Superior temporal gyrus (tissue), 1 donor: ENCODE measurements at regions not wholly inside any gene's neighbourhood (a gene's known extent, or its start where the extent isn't known, plus 50 kb on each side); places are given as distances from the start of the nearest gene placed in this dataset.
A peak's percentile ranks its signal among the peaks of the same experiment; 100 is the strongest.
"Not testable (repeated sequence)": the region's sequence is repeated elsewhere in the genome, so short reads cannot be mapped to it uniquely, and the experiment has no call there.

ENCODE experiments used
- DNase-seq: peaks from one replicate; pipeline ENCODE4 v3.0.0-alpha.2; 2016; ENCODE audit errors: extremely low spot score

DNA sequence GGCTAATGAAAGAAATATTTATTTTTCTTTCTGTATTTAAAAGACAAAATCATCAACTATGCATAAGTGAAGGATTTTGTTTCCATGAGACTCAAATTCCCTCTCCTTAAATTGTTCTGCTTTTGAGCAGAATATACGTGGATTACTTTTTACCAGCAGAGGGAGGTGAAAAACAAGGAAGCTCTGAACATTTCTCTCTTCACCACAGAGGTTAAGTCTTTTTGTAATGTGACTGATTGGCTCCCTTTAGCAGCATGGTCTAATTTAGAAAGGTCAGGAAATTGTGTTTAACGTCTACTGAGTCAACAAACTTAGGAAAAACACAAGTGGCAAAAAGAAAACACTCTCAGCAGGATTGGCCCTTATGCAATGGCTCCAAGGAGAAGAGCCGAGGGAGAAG, 55.1 kb upstream of the F9 start:
- DNase-seq = no peak

DNA sequence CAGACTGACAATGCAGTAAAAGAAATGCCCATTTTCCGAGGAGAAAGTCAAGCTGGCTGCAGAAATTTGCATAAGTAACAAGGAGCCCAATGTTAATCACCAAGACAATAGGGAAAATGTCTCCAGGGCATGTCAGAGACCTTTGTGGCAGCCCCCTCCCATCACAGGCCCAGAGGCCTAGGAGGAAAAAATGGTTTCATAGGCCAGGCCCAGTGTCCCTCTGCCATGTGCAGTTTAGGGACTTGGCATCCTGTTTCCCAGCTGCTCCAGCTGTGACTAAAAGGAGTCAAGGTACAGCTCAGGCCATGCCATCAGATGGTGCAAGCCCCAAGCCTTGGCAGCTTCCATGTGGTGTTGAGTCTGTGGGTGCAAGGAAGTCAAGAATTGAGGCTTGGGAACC, 68.6 kb upstream of the F9 start:
- not testable (repeated sequence) for DNase-seq

DNA sequence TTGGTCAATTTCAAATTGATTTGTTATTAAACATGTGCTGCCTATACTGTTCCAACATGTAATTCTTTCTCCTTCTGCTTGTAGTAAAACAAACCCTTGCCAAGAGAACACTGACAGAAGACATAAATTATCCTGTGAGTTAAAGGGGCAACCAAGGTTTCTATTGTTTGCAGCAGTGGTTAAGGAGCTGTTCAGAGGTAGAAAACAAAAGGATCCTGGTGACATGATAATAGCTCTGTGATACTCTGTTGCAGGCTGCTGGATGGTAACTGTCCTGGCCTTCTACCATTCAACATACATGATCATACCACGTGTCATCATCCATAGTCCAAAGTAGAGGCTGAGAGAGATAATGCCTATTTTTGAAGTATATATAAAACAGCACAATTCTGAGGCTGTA, 75.8 kb upstream of the F9 start:
- no peak for DNase-seq

DNA sequence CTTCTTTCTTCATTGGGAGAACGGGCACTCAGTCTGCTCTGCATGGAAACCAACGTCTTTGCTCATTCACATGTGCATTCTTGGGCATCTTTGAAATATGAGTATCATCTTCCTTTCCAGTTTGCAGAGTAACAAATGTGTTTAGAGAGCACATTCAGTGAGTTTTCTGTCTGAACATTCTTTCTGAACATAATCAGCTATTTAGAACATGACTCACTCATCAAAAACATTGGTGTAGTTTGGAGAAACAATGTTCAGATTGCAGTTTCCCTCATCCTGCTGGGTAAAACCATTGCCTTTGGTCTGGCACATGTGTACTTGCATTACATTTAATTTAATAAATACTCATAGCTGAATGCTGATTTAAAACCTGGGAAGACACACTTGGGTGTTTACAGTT, 81.5 kb upstream of the F9 start:
- DNase-seq = no peak

- DNase-seq = no peak
These were observed 83.7 kb upstream of the F9 start for GRCh38 chrX:139446832-139447231.

GRCh38 chrX:139429913-139430312, 100.6 kb upstream of the F9 start:
- peak; percentile 9 for DNase-seq

- no peak for DNase-seq
These were observed 107.4 kb upstream of the F9 start for GRCh38 chrX:139423186-139423585.

DNA sequence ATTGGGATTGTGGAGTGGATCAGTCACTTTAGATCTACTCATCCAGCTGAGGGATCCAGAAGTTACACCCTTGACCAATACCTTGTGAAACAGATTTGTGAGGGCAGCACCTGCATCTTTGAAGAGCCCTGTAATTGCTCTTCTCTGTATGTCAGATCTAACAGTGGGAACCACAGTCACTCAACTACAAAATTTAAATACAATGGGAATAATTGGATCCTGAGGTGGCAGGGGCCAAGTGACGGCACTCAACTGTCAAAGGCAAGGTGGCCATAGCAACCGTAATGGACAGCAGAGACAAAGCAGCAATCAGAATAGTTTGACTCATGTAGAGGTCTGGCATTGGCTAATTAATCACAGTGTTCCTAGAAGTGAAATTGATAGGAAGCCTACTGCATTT, 132.3 kb upstream of the F9 start:
- DNase-seq = not testable (repeated sequence)

- no peak for DNase-seq
These were observed 142.3 kb upstream of the F9 start for GRCh38 chrX:139388254-139388653.

DNA sequence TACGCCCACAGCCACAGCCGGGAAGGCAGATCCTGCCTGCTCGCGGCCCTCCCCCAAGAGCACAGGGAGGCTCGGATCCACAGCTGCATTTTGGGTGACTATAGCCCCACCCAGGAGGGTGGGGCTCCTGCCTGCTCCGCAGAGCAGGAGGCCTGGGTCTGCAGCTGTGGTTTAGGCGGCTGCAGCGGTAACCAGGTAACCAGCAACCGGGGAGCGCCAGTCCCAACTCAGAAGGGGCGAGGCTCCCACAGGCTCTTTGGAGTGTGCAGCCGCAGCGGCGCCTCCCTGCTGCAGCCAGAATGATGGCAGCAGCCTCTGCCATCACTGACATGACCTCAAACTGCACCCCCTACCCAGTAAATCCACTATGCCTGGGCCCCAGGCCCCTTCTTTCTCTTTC, 148.0 kb upstream of the F9 start:
- no peak for DNase-seq

- not testable (repeated sequence) for DNase-seq
These were observed 154.0 kb upstream of the F9 start for GRCh38 chrX:139376547-139376946.

DNA sequence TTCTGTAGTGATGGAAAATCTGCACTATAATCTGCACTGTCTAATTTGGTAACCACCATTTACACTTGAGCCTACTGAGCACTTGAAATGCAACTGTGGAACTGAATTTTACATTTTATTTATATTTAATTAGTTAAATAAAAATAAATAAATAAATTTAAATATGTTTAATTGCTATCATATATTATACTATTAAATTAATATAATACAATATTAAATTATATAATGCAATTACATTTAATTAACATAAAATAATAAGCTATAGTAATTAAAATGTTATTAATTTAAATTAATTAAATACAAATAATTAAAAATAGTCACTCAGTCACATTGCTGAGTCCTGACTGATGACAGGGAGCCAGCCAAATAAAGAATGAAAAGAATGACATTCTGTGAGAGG, 170.2 kb upstream of the F9 start:
- no peak for DNase-seq

GRCh38 chrX:139342594-139342991, 187.9 kb upstream of the F9 start:
- DNase-seq = not testable (repeated sequence)

DNA sequence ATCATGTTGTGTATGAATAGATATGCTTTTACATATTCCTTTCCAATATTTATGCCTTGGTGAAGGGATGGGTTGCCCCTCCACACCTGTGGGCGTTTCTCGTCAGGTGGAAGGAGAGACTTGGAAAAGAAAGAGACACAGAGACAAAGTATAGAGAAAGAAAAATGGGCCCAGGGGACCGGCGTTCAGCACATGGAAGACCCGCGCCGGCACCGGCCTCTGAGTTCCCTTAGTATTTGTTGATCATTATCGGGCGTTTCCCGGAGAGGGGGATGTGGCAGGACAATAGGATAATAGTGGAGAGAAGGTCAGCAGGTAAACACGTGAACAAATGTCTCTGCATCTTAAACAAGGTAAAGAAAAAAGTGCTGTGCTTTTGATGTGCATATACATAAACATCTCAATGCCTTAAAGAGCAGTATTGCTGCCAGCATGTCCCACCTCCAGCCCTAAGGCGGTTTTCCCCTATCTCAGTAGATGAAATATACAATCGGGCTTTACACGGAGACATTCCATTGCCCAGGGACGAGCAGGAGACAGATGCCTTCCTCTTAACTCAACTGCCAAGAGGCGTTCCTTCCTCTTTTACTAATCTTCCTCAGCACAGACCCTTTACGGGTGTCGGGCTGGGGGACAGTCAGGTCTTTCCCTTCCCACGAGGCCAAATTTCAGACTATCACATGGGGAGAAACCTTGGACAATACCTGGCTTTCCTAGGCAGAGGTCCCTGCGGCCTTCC, 188.5 kb upstream of the F9 start:
- not testable (repeated sequence) for DNase-seq

DNA sequence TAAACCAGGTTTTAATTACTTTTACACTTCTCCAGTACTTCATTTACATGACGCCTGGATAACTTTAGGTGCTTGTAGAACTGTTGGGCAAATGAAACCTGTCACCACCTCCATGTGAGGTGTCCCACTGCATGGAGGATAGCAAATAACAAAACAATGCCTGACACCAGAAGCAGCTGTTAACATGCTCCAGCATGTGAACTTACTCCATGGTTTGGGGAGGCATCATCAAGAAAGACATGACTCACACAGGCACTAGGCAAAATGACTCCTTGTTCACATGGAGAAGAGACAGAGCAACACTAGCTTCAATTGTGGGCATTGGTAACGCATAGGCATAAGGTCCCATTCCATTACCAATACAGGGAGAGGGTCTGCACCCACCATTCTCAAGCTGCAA, 198.1 kb upstream of the F9 start:
- no peak for DNase-seq

DNA sequence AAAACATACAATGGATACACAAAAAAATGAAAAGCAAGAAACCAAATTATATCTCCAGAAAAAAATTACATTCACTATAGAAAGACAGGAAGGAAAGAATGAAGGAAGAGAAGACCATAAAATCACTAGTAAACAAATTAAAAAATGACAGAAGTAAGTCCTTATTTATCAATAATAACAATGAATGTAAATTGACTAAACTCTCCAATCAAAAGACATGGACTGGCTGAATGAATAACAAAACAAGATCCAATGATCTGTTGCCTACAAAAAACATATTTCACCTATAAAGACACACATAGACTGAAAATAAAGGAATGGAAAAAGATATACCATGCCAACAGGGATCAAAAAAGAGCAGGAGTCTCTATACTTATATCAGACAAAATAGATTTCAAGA, 203.2 kb upstream of the F9 start:
- DNase-seq = no peak

DNA sequence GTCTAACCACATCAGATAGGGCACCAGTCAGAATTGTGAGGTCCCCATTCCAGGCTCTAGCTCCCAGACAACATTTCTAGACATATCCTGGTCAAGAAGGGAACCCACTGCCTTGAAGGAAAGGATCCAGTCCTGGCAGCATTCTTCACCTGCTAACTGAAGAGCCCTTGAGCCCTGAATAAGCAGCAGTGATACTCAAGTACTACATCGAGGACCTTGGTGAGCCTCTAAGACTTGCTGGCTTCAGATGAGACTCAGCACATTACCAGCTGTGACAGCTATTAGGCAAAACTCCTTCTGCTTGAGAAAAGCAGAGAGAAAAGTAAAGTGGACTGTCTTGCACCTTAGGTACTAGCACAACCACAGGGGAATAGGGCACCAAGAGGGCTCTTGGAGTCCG, 205.8 kb upstream of the F9 start:
- DNase-seq = no peak

DNA sequence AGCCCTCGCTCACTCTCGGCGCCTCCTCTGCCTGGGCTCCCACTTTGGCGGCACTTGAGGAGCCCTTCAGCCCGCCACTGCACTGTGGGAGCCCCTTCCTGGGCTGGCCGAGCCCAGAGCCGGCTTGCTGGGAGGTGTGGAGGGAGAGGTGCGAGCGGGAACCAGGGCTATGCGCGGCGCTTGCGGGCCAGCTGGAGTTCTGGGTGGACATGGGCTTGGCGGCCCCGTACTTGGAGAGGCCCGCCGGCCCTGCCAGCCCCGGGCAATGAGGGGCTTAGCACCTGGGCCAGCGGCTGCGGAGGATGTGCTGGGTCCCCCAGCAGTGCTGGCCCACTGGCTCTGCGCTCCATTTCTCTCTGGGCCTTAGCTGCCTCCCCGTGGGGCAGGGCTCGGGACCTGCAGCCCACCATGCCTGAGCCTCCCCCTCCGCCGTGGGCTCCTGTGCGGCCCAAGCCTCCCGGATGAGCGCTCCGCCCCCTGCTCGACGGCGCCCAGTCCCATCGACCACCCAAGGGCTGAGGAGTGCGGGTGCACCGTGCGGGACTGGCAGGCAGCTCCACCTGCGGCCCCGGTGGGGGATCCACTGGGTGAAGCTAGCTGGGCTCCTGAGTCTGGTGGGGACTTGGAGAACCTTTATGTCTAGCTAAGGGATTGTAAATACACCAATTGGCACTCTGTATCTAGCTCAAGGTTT, 209.7 kb upstream of the F9 start:
- DNase-seq = not testable (repeated sequence)

DNA sequence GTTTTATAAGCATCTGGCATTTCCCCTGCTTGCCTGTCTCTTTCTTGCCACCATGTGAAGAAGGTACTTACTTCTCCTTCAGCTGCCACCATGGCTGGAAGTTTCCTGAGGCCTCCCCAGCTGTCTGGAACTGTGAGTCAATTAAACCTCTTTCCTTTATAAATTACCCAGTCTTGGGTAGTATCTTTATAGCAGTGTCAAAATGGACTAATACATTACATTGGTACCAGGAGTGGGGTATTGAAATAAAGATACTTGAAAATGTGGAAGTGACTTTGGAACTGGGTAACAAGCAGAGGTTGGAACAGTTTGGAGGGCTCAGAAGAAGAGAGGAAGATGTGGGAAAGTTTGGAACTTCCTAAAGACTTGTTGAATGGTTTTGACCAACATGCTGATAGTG, 223.9 kb upstream of the F9 start:
- not testable (repeated sequence) for DNase-seq

- DNase-seq = no peak
These were observed 226.1 kb upstream of the F9 start for GRCh38 chrX:139304471-139304870.

GRCh38 chrX:139299309-139299708, 231.2 kb upstream of the F9 start:
- DNase-seq = no peak

- no peak for DNase-seq
These were observed 232.1 kb upstream of the F9 start for GRCh38 chrX:139298437-139298836.

DNA sequence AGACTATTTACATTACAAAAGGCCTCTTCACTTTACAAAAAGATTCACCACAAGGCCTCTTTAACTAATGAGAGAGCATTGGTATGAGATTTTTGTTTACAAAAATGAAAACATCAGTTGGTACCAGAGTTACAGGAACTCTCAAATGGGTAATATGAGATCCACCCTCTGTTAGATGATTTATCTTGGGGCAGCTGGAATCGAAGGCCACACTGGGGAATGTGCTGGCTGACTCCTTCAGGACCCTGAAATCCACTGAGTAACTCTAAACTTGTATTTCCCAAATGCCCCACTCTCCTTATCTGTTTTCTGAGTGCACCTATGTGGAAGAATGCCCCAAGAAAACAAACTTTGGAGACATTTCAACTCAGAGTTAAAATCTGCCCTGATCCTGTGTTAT, 232.9 kb upstream of the F9 start:
- no peak for DNase-seq

- DNase-seq = no peak
These were observed 236.5 kb upstream of the F9 start for GRCh38 chrX:139293991-139294390.
